OCI-LY1 (cell line): ENCODE measurements at regions not wholly inside any gene's neighbourhood (a gene's known extent, or its start where the extent isn't known, plus 50 kb on each side); places are given as distances from the start of the nearest gene placed in this dataset.

Source experiments
- CTCF ChIP-seq: fragments of 200-600 bp; sonication (generic), shearing (Covaris generic); IDR thresholded peaks from 2 replicates; pipeline ENCODE4 v1.5.1; 2017; ENCODE audit warnings: mild to moderate bottlenecking, antibody characterized with exemption, low read length, moderate library complexity, mixed read lengths
- EZH2 ChIP-seq: fragments of 200-600 bp; sonication (generic), shearing (Covaris generic); IDR thresholded peaks from 2 replicates; pipeline ENCODE4 v1.8.0; 2017; ENCODE audit warnings: borderline replicate concordance, mixed run types, mild to moderate bottlenecking, antibody characterized with exemption, low read length, moderate library complexity, mixed read lengths

GRCh38 chr2:217386041-217386440 is 526.2 kb upstream of the TNP1 start:
- TF ChIP-seq CTCF = no peak
- TF ChIP-seq EZH2 = no peak
